AG04450 (cell line): ENCODE measurements at regions not wholly inside any gene's neighbourhood (a gene's known extent, or its start where the extent isn't known, plus 50 kb on each side); places are given as distances from the start of the nearest gene placed in this dataset.
"Not testable (repeated sequence)": the region's sequence is repeated elsewhere in the genome, so short reads cannot be mapped to it uniquely, and the experiment has no call there.

ENCODE experiments used
- CTCF ChIA-PET: fragments of 300-600, 350-600 bp; formaldehyde crosslinking; extraction: SDS; loops from one replicate; lab custom pipeline; 2022; ENCODE audit warnings: antibody characterized with exemption, inconsistent platforms; lab: Charles Lee
- POLR2A ChIA-PET: fragments of 350-600 bp; formaldehyde crosslinking; extraction: SDS; loops from one replicate; lab custom pipeline; 2021; ENCODE audit warnings: antibody characterized with exemption, inconsistent platforms; lab: Yijun Ruan, JAX
- DNase-seq: peaks from one replicate; pipeline ENCODE4 v3.0.0-alpha.2; 2011; ENCODE audit warnings: low read depth, low spot score
- H3K27ac ChIP-seq: one replicate; pipeline ENCODE4 v1.5.1; 2012; ENCODE audit warnings: low read depth, low read length, control low read depth
- H3K27me3 ChIP-seq: one replicate; pipeline ENCODE4 v1.6.0; 2012; ENCODE audit warnings: low read length; ENCODE audit not compliant: control insufficient read depth, insufficient read depth
- H3K4me3 ChIP-seq: 2 replicates; pipeline ENCODE4 v1.5.1; 2011; ENCODE audit warnings: mild to moderate bottlenecking, low read depth, low read length, control low read depth
- H3K9me3 ChIP-seq: 2 replicates; pipeline ENCODE4 v1.5.1; 2012; ENCODE audit warnings: low read length; ENCODE audit not compliant: control insufficient read depth, insufficient read depth
- TF ChIP-seq, protein P1 (sequence below): IDR thresholded peaks from 2 replicates; pipeline ENCODE4 v1.5.1; 2011; ENCODE audit warnings: low read depth, low read length, control low read depth, inconsistent platforms

DNA sequence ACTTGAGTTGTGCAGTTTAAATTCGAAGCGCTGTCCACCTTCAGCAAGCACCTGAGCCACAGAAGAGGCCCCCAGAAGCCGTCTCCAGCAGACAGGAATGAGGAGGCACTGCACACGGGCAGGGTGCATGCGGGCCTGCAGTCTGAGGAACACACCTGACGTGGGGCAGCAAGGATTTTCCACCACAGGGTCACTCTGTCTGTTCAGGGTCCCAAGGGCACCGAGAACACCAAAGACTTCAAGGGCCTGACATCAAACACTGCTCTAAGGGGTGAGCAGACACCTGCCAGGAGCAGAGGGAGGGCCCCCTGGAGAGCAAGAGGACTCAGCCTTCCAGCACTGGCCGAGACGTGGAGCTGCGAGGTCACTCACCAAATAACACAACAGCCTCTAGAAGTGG lies 99.7 kb upstream of the C14orf180 start:
- TF ChIP-seq, protein P1, sequence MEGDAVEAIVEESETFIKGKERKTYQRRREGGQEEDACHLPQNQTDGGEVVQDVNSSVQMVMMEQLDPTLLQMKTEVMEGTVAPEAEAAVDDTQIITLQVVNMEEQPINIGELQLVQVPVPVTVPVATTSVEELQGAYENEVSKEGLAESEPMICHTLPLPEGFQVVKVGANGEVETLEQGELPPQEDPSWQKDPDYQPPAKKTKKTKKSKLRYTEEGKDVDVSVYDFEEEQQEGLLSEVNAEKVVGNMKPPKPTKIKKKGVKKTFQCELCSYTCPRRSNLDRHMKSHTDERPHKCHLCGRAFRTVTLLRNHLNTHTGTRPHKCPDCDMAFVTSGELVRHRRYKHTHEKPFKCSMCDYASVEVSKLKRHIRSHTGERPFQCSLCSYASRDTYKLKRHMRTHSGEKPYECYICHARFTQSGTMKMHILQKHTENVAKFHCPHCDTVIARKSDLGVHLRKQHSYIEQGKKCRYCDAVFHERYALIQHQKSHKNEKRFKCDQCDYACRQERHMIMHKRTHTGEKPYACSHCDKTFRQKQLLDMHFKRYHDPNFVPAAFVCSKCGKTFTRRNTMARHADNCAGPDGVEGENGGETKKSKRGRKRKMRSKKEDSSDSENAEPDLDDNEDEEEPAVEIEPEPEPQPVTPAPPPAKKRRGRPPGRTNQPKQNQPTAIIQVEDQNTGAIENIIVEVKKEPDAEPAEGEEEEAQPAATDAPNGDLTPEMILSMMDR = no peak
- POLR2A ChIA-PET = no interaction called here
- H3K27me3 ChIP-seq = no peaks in the 10 kb centered on the region
- no peak for DNase-seq
- CTCF ChIA-PET = no interaction called here
- H3K4me3 ChIP-seq = no peak overlapping the region
- peaks cover 58% of the 10 kb centered on the region for H3K9me3 ChIP-seq
- no peak overlapping the region for H3K27ac ChIP-seq

DNA sequence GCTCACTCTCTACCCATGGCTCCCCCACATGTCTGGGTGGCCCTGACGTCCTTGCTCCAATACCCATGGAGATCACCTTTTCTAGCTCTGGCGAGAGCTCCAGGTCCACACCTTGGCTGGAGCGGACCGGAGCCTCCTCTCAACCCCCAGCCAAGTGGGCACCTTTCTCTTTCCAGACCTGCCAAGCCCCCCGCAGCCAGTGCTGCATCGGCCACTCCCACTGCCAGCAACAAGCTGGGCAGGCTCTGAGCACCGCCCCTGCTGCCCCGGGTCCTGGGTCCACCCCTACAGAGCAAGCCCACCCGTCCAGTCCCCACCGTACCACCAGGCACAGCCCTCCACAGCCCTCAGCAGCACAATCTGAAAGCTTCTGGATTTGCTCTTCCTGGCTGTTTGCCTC lies 98.2 kb upstream of the C14orf180 start:
- CTCF ChIA-PET = no interaction called here
- no peaks in the 10 kb centered on the region for H3K27me3 ChIP-seq

GRCh38 chr14:104482017-104482416 lies 97.5 kb upstream of the C14orf180 start:
- POLR2A ChIA-PET, H3K4me3 ChIP-seq, CTCF ChIA-PET, DNase-seq, H3K27ac ChIP-seq, H3K27me3 ChIP-seq: not testable (repeated sequence)
- peaks cover 47% of the 10 kb centered on the region for H3K9me3 ChIP-seq

More for the DNA sequence above, 98.2 kb upstream of the C14orf180 start:
- Histone ChIP-seq H3K27ac (no peak overlapping the region), H3K4me3 (no peak overlapping the region), H3K9me3 (peaks cover 47% of the 10 kb centered on the region)
- POLR2A ChIA-PET = no interaction called here
- DNase-seq = no peak
- TF ChIP-seq, protein P1 = no peak

DNA sequence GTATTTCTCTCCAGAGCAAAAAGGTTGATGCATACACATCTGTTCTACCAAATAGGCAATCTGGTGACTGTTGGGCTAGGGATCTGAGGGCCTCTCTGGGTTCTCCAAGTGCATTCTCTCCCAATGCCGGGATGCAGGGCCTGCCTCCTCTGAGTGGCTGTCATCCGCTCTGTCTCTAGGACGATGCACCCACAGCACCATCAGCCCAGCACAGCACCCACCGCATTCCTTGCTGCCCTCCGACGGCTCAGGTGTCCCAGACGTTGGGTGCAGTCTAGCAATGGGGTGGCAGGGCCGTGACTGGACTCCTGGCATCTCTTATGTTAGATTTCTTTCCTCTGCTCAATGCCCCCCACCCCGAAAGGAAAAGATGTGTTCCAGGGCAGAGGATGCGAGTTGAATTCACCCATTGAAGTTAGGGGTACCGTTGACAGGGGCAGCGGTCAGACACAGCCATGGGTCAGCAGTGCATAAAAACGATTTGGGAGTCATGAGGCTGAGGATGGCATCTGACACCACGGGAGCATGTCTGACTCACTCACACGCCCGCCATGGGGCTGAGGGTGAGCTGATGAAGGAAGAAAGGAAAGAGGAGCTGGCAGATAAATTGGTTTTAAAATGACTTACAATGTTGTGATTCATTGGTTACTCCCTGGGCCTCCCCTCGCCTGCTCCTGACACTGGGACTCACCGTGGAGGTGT lies 93.2 kb upstream of the C14orf180 start:
- no peaks in the 10 kb centered on the region for H3K27me3 ChIP-seq
- no peak overlapping the region for H3K4me3 ChIP-seq
- H3K9me3 ChIP-seq = peaks cover 17% of the 10 kb centered on the region
- DNase-seq = no peak
- CTCF ChIA-PET = no interaction called here
- TF ChIP-seq, protein P1 = no peak
- POLR2A ChIA-PET = no interaction called here
- no peak overlapping the region for H3K27ac ChIP-seq

DNA sequence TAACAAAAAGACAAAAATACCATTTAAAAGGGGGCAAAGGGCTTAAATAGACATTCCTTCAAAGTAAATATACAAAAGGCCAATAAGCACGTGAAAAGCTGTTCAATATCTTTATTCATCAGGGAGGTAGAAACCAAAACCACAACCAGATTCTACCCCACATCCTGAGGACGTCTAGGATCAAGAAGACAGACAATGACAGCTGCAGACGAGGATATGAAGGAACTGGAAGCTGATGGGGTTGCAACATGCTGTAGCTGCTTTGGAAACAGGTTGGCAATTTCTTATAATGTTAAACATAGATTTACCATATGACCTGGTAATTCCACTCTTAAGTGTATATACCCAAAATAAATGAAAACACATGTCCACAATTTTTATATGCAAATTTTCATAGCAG lies 85.1 kb upstream of the C14orf180 start:
- TF ChIP-seq, protein P1 = no peak
- no peak for DNase-seq
- Histone ChIP-seq H3K4me3 (no peak overlapping the region), H3K9me3 (peaks cover 3% of the 10 kb centered on the region), H3K27me3 (no peaks in the 10 kb centered on the region), H3K27ac (no peak overlapping the region)
- ChIA-PET POLR2A (no interaction called here), CTCF (no interaction called here)
